ENCODE measurements at regions not wholly inside any gene's neighbourhood (a gene's known extent, or its start where the extent isn't known, plus 50 kb on each side); places are given as distances from the start of the nearest gene placed in this dataset.

DNA sequence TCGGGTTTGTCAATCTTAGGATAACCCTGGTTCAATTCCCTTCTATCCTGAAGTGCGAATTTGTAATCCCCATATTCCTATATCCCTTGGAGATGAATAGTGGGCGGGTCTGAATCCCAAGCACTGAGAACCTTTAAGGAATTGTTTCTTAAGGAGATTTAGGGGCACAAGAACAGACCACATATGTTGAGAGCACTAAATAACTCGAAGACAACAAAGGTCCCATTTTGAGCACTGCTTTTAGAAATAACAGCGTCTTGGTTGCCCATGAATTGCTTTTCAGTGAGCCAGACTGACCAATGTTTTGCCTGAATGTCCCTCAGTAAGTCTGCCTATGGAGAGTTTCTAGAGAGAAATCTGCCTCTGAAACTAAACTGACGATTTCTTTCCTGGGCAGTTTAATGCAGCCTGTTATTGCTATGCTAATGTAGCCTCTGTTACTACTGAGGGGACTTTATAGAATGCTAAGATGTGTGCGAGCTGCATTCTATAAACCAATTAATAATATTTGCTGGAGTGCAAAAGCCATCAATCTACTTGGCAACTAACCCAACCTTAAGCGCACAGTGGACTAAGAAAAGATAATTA lies 445.0 kb upstream of the DMAC1 start:
- H3K9me3 ChIP-seq (replicated peaks in 1 of 3), result no peaks in the 10 kb centered on the region
- TF ChIP-seq, protein P1, sequence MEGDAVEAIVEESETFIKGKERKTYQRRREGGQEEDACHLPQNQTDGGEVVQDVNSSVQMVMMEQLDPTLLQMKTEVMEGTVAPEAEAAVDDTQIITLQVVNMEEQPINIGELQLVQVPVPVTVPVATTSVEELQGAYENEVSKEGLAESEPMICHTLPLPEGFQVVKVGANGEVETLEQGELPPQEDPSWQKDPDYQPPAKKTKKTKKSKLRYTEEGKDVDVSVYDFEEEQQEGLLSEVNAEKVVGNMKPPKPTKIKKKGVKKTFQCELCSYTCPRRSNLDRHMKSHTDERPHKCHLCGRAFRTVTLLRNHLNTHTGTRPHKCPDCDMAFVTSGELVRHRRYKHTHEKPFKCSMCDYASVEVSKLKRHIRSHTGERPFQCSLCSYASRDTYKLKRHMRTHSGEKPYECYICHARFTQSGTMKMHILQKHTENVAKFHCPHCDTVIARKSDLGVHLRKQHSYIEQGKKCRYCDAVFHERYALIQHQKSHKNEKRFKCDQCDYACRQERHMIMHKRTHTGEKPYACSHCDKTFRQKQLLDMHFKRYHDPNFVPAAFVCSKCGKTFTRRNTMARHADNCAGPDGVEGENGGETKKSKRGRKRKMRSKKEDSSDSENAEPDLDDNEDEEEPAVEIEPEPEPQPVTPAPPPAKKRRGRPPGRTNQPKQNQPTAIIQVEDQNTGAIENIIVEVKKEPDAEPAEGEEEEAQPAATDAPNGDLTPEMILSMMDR (IDR thresholded peaks at IDR 0.05), result no peak
- TF ChIP-seq POLR2A (IDR thresholded peaks at IDR 0.05), result no peak
- no peak overlapping the region for H3K27ac ChIP-seq
- no peaks in the 10 kb centered on the region for H3K36me3 ChIP-seq (replicated peaks in 1 of 2)
- 69 to 75% (median 72%) methylated on average over 8 of the region's 8 CpGs for WGBS, 4 donors
- no peaks in the 10 kb centered on the region for H3K4me1 ChIP-seq (replicated peaks in 1 of 2)
- no peaks in the 10 kb centered on the region for H3K27me3 ChIP-seq
- no peak for DNase-seq
- H3K4me3 ChIP-seq, result no peak overlapping the region
- intact Hi-C loops (cut with DNase I), result no loop called here

DNA sequence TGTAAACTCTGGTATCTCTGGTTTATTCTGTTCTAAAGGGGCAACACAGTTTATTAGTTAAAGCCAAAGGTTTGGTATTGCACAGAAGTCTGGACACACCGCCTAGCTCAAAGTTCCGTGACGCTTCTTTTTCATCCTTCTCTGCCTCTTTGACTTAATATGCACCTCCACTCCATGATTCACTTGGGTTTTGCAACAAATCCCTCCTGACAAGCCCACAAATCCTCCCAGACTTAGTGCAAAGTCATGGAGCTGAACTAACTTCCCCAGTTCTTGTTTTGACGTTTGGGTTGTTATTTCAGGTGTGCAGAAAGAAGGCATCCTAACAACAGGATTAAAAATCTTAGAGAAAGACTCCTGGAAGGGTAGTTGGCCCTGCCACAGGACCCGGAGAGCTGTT lies 441.6 kb upstream of the DMAC1 start:
- intact Hi-C loops (cut with DNase I), result no loop called here
- H3K4me1 ChIP-seq (replicated peaks in 1 of 2), result no peaks in the 10 kb centered on the region
- H3K36me3 ChIP-seq (replicated peaks in 1 of 2), result no peaks in the 10 kb centered on the region
- no peaks in the 10 kb centered on the region for H3K27me3 ChIP-seq
- WGBS, 4 donors, result 51 to 61% (median 57%) methylated on average over 5 of the region's 5 CpGs
- no peak for DNase-seq
- no peak overlapping the region for H3K4me3 ChIP-seq
- no peak overlapping the region for H3K27ac ChIP-seq
- no peaks in the 10 kb centered on the region for H3K9me3 ChIP-seq (replicated peaks in 1 of 3)
- TF ChIP-seq, protein P1 (IDR thresholded peaks at IDR 0.05), result no peak
- TF ChIP-seq POLR2A (IDR thresholded peaks at IDR 0.05), result no peak

DNA sequence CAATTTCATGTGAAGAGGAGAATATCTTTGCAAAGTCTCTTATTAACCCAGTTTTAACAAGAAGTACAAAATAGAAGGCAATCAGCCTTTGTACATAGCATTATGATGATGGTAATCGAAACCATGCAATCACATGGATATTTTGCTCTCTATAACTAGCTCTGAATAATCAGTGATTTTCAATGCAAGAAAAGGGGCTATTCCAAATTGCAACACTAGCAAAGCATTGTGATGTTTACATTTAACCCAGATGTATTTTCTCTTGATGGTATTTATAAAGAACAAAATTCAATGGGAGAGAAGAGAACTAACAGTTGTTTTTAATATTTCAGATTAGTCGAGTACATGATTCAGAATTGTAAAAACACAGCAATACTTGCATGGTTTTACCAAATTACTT lies 437.5 kb upstream of the DMAC1 start:
- H3K36me3 ChIP-seq (replicated peaks in 1 of 2), result no peaks in the 10 kb centered on the region
- 76 to 85% (median 78%) methylated on average over 2 of the region's 2 CpGs for WGBS, 4 donors
- TF ChIP-seq, protein P1 (IDR thresholded peaks at IDR 0.05), result no peak
- no peak for TF ChIP-seq POLR2A (IDR thresholded peaks at IDR 0.05)
- no peak for DNase-seq
- no peaks in the 10 kb centered on the region for H3K4me1 ChIP-seq (replicated peaks in 1 of 2)
- H3K27ac ChIP-seq, result no peak overlapping the region
- no peak overlapping the region for H3K4me3 ChIP-seq
- intact Hi-C loops (cut with DNase I), result no loop called here
- H3K27me3 ChIP-seq, result no peaks in the 10 kb centered on the region
- no peaks in the 10 kb centered on the region for H3K9me3 ChIP-seq (replicated peaks in 1 of 3)

DNA sequence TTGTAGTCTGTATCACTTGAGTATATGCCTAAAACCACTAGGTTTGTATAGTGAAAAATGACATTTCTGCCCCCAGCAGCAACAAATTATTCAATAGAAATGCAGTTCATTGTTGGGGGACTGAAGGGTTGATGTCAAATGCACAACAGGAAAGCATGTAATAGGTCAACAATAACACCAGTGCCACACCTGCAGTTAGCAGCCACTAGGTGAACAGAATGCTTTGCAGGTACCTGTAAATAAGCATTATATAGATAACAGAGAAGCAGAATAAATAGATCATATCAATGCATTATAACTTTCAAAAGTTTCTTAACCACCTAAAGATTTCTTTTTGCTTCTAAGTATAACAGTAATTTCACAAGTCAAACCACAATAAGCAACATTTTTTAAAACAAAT lies 435.9 kb upstream of the DMAC1 start:
- H3K36me3 ChIP-seq (replicated peaks in 1 of 2), result no peaks in the 10 kb centered on the region
- intact Hi-C loops (cut with DNase I), result no loop called here
- H3K4me1 ChIP-seq (replicated peaks in 1 of 2), result no peaks in the 10 kb centered on the region
- H3K9me3 ChIP-seq (replicated peaks in 1 of 3), result no peaks in the 10 kb centered on the region
- H3K4me3 ChIP-seq, result no peak overlapping the region
- H3K27ac ChIP-seq, result no peak overlapping the region
- H3K27me3 ChIP-seq, result no peaks in the 10 kb centered on the region
- DNase-seq, result no peak
- no peak for TF ChIP-seq POLR2A (IDR thresholded peaks at IDR 0.05)
- TF ChIP-seq, protein P1 (IDR thresholded peaks at IDR 0.05), result no peak

Data from adrenal gland (tissue), 9 donors.